ENCODE measurements at regions not wholly inside any gene's neighbourhood (a gene's known extent, or its start where the extent isn't known, plus 50 kb on each side); places are given as distances from the start of the nearest gene placed in this dataset.

GRCh38 chr4:123672987-123673386, 276.4 kb downstream of the SPRY1 start:
- TF ChIP-seq CTCF (IDR thresholded peaks at IDR 0.05; ENCODE audit: low read depth, low read length, poor library complexity, severe bottlenecking) (no peak), EZH2phosphoT487 (IDR thresholded peaks at IDR 0.05; ENCODE audit: borderline replicate concordance, low read length) (no peak)

Data from DOHH2 (cell line).